ENCODE measurements at regions not wholly inside any gene's neighbourhood (a gene's known extent, or its start where the extent isn't known, plus 50 kb on each side); places are given as distances from the start of the nearest gene placed in this dataset.

DNA sequence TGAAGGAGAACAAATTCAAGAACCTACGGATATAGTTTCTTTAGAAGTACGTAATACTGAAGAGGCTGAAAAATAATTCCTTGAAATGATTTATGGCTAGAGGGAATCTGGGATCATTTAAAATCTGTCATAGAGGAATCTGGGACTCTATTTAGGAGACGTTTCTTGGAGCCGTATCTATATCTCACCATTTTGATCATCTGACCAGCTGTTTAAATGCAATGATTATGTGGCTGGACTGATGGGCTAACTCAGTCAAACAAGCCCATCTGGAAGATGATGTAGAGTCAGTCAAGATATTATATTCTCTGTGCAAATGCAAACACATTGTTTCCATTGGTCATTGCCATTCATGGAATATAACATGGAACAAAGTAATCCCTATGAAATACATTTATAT, 467.7 kb upstream of the ZFHX3 start:
- POLR2A ChIA-PET, result no interaction called here

DNA sequence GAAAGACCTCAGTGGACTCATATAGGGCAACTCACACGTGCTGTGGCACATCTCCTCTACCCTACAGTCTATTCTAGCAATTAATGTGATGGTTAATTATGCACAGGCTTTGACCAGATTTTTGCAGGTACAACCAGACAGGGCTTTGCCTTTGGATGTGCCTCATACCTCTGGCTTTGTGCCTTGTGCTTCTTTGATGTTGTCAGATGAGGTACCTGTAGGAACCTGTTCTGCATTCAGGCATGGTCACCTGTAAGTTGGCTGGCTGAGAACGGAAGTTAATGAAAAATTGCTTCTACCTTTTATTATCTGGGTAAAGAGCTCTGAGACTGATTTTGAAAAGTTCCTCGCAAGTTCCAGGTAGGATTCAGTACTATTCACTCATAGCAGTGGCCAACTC, 462.9 kb upstream of the ZFHX3 start:
- 100% methylated on average over 2 of the region's 3 CpGs for WGBS (ENCODE audit: insufficient coverage)
- H3K4me3 ChIP-seq (ENCODE audit: control insufficient read depth in 1 of 7, extremely low read depth in 1 of 7, insufficient read depth in 4 of 7, low read depth in 2 of 7, low read length in 6 of 7), result no peak overlapping the region
- DNase-seq, result no peak
- no peaks in the 10 kb centered on the region for H3K4me1 ChIP-seq (ENCODE audit: control extremely low read depth in 1 of 4, control insufficient read depth in 4 of 4, insufficient read depth in 4 of 4, low read length in 3 of 4)
- H3K9me3 ChIP-seq (ENCODE audit: control extremely low read depth in 1 of 5, control insufficient read depth in 4 of 5, insufficient read depth in 2 of 5, low read depth in 1 of 5, low read length in 4 of 5), result no peaks in the 10 kb centered on the region
- no peaks in the 10 kb centered on the region for H3K36me3 ChIP-seq (ENCODE audit: control insufficient read depth in 4 of 4, insufficient read depth in 4 of 4, low read length in 3 of 4)
- H3K27ac ChIP-seq (ENCODE audit: insufficient read depth in 1 of 2, low read depth in 1 of 2, low read length in 2 of 2, poor library complexity in 1 of 2, severe bottlenecking in 2 of 2), result no peak overlapping the region
- ChIA-PET POLR2A (no interaction called here), CTCF (no interaction called here)
- H3K27me3 ChIP-seq (replicated peaks in 2 of 5; ENCODE audit: control insufficient read depth in 4 of 5, insufficient read depth in 5 of 5, low read length in 4 of 5), result no peaks in the 10 kb centered on the region

More for the DNA sequence above, 467.7 kb upstream of the ZFHX3 start:
- Histone ChIP-seq H3K4me3 (ENCODE audit: control insufficient read depth in 1 of 7, extremely low read depth in 1 of 7, insufficient read depth in 4 of 7, low read depth in 2 of 7, low read length in 6 of 7) (no peak overlapping the region), H3K27me3 (replicated peaks in 2 of 5; ENCODE audit: control insufficient read depth in 4 of 5, insufficient read depth in 5 of 5, low read length in 4 of 5) (peaks cover 0 to 4% (median 2%) of the 10 kb centered on the region in 5 experiments), H3K9me3 (ENCODE audit: control extremely low read depth in 1 of 5, control insufficient read depth in 4 of 5, insufficient read depth in 2 of 5, low read depth in 1 of 5, low read length in 4 of 5) (no peaks in the 10 kb centered on the region), H3K4me1 (ENCODE audit: control extremely low read depth in 1 of 4, control insufficient read depth in 4 of 4, insufficient read depth in 4 of 4, low read length in 3 of 4) (no peaks in the 10 kb centered on the region), H3K36me3 (ENCODE audit: control insufficient read depth in 4 of 4, insufficient read depth in 4 of 4, low read length in 3 of 4) (no peaks in the 10 kb centered on the region), H3K27ac (ENCODE audit: insufficient read depth in 1 of 2, low read depth in 1 of 2, low read length in 2 of 2, poor library complexity in 1 of 2, severe bottlenecking in 2 of 2) (no peak overlapping the region)
- CTCF ChIA-PET, result no interaction called here
- DNase-seq, result no peak
- WGBS (ENCODE audit: insufficient coverage), result 100% methylated on average over 2 of the region's 4 CpGs

DNA sequence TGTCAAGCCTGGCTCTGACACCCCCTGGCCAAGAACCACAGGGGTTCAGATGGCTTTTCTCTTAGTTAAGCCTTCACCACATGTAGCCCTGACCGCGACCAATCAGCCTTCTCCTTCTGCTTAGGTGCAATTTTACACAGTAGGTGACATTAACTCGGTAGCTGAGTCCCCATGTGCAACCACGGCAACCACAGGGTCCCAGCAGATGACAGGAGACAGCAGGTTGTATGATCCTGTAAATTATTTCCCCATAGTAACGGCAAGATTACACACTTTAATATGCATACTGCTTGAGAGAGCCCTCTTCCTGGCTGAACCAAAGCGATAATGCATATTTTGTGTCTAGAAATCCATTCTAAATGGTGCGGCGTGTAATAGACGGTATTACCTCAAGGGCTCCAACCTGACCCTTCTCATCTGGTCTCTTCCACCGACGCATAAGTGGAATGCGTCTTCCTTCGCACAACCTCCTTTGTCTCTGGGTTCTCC, 458.7 kb upstream of the ZFHX3 start:
- no peaks in the 10 kb centered on the region for H3K9me3 ChIP-seq (ENCODE audit: control extremely low read depth in 1 of 5, control insufficient read depth in 4 of 5, insufficient read depth in 2 of 5, low read depth in 1 of 5, low read length in 4 of 5)
- H3K4me3 ChIP-seq (ENCODE audit: control insufficient read depth in 1 of 7, extremely low read depth in 1 of 7, insufficient read depth in 4 of 7, low read depth in 2 of 7, low read length in 6 of 7), result no peak overlapping the region
- H3K4me1 ChIP-seq (ENCODE audit: control extremely low read depth in 1 of 4, control insufficient read depth in 4 of 4, insufficient read depth in 4 of 4, low read length in 3 of 4), result no peaks in the 10 kb centered on the region
- peaks cover 0 to 4% (median 2%) of the 10 kb centered on the region in 5 experiments for H3K27me3 ChIP-seq (replicated peaks in 2 of 5; ENCODE audit: control insufficient read depth in 4 of 5, insufficient read depth in 5 of 5, low read length in 4 of 5)
- ChIA-PET CTCF (no interaction called here), POLR2A (no interaction called here)
- no peaks in the 10 kb centered on the region for H3K36me3 ChIP-seq (ENCODE audit: control insufficient read depth in 4 of 4, insufficient read depth in 4 of 4, low read length in 3 of 4)
- DNase-seq, result no peak
- 95% methylated on average over 13 of the region's 13 CpGs for WGBS (ENCODE audit: insufficient coverage)
- no peak overlapping the region for H3K27ac ChIP-seq (ENCODE audit: insufficient read depth in 1 of 2, low read depth in 1 of 2, low read length in 2 of 2, poor library complexity in 1 of 2, severe bottlenecking in 2 of 2)

DNA sequence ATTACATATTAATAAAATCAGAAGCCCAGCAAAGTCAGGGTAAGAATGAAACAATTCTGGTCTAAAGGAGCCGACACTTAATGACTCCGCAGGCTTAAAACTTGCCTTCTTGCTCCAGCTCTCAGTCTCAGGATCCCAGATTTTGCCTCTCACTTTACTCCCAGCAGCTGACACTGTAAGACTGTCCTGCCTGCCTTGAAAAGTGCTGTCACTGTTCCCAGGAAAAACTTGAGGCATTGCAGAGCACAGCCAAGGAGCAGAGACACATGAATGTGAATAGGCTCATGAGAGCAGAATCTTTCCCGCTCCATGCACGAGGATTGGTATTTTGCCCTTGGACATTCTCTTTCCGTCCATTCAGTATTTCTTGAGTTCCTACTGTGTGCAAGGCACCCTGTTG, 457.6 kb upstream of the ZFHX3 start:
- POLR2A ChIA-PET, result no interaction called here
- Histone ChIP-seq H3K9me3 (ENCODE audit: control extremely low read depth in 1 of 5, control insufficient read depth in 4 of 5, insufficient read depth in 2 of 5, low read depth in 1 of 5, low read length in 4 of 5) (no peaks in the 10 kb centered on the region), H3K36me3 (ENCODE audit: control insufficient read depth in 4 of 4, insufficient read depth in 4 of 4, low read length in 3 of 4) (no peaks in the 10 kb centered on the region), H3K4me3 (ENCODE audit: control insufficient read depth in 1 of 7, extremely low read depth in 1 of 7, insufficient read depth in 4 of 7, low read depth in 2 of 7, low read length in 6 of 7) (no peak overlapping the region), H3K27ac (ENCODE audit: insufficient read depth in 1 of 2, low read depth in 1 of 2, low read length in 2 of 2, poor library complexity in 1 of 2, severe bottlenecking in 2 of 2) (no peak overlapping the region), H3K27me3 (replicated peaks in 2 of 5; ENCODE audit: control insufficient read depth in 4 of 5, insufficient read depth in 5 of 5, low read length in 4 of 5) (peaks cover 0 to 4% (median 2%) of the 10 kb centered on the region in 5 experiments), H3K4me1 (ENCODE audit: control extremely low read depth in 1 of 4, control insufficient read depth in 4 of 4, insufficient read depth in 4 of 4, low read length in 3 of 4) (no peaks in the 10 kb centered on the region)
- 95% methylated on average over 2 of the region's 5 CpGs for WGBS (ENCODE audit: insufficient coverage)
- DNase-seq, result no peak
- CTCF ChIA-PET, result no interaction called here

DNA sequence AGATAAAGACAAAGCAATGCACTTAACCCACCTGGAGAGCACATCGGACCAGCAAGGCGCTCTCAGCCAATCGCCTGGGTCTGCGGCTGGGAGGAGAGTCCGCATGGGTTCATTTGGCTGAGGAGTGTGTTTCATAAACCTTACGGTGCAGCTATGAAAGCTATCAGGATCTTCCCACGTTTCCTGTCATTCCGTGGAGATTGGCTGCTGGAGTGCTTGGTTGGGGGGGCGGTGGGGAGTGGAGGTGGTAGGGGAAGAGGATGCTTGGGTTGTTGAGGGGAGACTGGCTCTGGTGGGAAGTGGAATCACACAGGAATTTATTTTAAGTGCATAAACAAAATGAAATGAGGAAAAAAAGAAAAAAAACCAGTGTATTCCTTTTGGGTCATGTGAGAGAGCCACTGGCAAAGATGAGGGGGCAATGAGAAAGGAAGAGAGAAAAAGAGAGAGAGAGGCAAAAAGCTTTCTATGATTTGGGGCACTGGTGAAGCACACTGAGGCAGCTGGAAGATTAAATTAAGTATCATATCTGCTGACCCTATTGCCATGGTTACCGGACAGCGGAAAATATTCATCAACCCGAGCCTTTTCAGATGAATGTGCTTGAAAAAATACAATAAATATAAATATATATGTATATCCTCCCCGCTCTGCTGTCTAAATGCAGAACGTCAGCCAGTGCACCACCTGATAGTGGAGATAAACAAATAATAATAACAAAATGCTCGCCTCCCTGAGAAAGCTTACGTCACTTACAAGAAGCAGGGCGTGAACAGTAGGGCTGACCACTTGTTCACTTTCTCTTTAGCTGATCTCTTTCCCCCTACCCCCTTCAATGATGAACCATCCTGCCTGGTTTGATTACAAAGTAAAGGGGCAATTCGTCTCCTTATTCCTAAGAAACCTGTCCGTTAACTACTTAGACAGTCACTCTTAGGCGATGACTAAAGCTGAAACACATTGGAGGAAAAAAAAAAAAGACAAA, 457.0 kb upstream of the ZFHX3 start:
- WGBS (ENCODE audit: insufficient coverage), result 73% methylated on average over 11 of the region's 20 CpGs
- Histone ChIP-seq H3K4me3 (ENCODE audit: control insufficient read depth in 1 of 7, extremely low read depth in 1 of 7, insufficient read depth in 4 of 7, low read depth in 2 of 7, low read length in 6 of 7) (no peak overlapping the region), H3K4me1 (ENCODE audit: control extremely low read depth in 1 of 4, control insufficient read depth in 4 of 4, insufficient read depth in 4 of 4, low read length in 3 of 4) (no peaks in the 10 kb centered on the region), H3K36me3 (ENCODE audit: control insufficient read depth in 4 of 4, insufficient read depth in 4 of 4, low read length in 3 of 4) (no peaks in the 10 kb centered on the region), H3K27ac (ENCODE audit: insufficient read depth in 1 of 2, low read depth in 1 of 2, low read length in 2 of 2, poor library complexity in 1 of 2, severe bottlenecking in 2 of 2) (no peak overlapping the region), H3K9me3 (ENCODE audit: control extremely low read depth in 1 of 5, control insufficient read depth in 4 of 5, insufficient read depth in 2 of 5, low read depth in 1 of 5, low read length in 4 of 5) (no peaks in the 10 kb centered on the region), H3K27me3 (replicated peaks in 2 of 5; ENCODE audit: control insufficient read depth in 4 of 5, insufficient read depth in 5 of 5, low read length in 4 of 5) (peaks cover 0 to 4% (median 2%) of the 10 kb centered on the region in 5 experiments)
- no peak for DNase-seq
- ChIA-PET POLR2A (no interaction called here), CTCF (no interaction called here)

DNA sequence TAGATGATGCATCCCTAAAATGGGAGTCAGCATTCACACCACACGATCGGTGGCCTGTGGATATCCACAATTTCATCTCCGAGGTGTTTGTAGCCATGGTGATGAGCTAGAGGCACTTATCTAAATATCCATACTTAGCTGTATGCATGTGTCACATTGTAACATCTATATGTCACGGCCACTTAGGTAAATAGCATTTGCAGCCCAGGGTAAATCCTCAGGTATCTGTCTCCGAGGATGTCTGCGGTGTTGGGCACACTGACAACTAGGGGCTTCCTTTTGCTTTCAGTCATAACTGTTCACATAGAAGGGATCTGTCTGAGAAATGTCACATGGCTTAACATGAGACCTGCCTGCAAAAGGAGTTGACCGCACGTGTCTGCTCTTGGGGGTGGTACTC, 455.2 kb upstream of the ZFHX3 start:
- ChIA-PET CTCF (interaction anchor here (1.0 to 1.7 kb wide), 3 partner anchors 10 to 32 kb away, joined by 3 to 4 read pairs (median 3); no protein-coding TSS in a partner anchor), POLR2A (no interaction called here)
- H3K4me1 ChIP-seq (ENCODE audit: control extremely low read depth in 1 of 4, control insufficient read depth in 4 of 4, insufficient read depth in 4 of 4, low read length in 3 of 4), result no peaks in the 10 kb centered on the region
- no peaks in the 10 kb centered on the region for H3K9me3 ChIP-seq (ENCODE audit: control extremely low read depth in 1 of 5, control insufficient read depth in 4 of 5, insufficient read depth in 2 of 5, low read depth in 1 of 5, low read length in 4 of 5)
- no peaks in the 10 kb centered on the region for H3K36me3 ChIP-seq (ENCODE audit: control insufficient read depth in 4 of 4, insufficient read depth in 4 of 4, low read length in 3 of 4)
- H3K27me3 ChIP-seq (replicated peaks in 2 of 5; ENCODE audit: control insufficient read depth in 4 of 5, insufficient read depth in 5 of 5, low read length in 4 of 5), result peaks cover 0 to 4% (median 2%) of the 10 kb centered on the region in 5 experiments
- H3K4me3 ChIP-seq (ENCODE audit: control insufficient read depth in 1 of 7, extremely low read depth in 1 of 7, insufficient read depth in 4 of 7, low read depth in 2 of 7, low read length in 6 of 7), result no peak overlapping the region
- H3K27ac ChIP-seq (ENCODE audit: insufficient read depth in 1 of 2, low read depth in 1 of 2, low read length in 2 of 2, poor library complexity in 1 of 2, severe bottlenecking in 2 of 2), result no peak overlapping the region
- no peak for DNase-seq
- WGBS (ENCODE audit: insufficient coverage), result 99% methylated on average over 8 of the region's 8 CpGs

DNA sequence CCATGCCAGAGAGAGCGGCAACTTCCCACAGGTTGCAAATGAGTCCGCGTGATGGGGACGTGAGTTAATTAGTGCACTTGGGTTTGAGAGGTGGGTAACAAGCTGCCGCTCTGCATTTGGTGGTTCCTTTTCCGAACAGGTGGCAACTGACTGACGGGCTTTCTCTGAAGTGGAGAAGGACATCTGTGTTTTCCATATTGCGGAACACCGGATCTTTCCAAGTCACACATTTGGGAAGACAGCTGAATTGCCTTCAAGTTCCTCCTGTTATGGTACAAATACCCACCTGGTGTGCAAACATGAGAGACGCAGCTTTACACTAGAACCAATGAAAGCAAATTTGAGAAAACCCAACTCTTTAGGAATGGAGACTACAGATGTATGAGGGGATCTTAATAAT, 451.3 kb upstream of the ZFHX3 start:
- H3K4me3 ChIP-seq (ENCODE audit: control insufficient read depth in 1 of 7, extremely low read depth in 1 of 7, insufficient read depth in 4 of 7, low read depth in 2 of 7, low read length in 6 of 7), result no peak overlapping the region
- ChIA-PET CTCF (no interaction called here), POLR2A (no interaction called here)
- H3K27me3 ChIP-seq (replicated peaks in 2 of 5; ENCODE audit: control insufficient read depth in 4 of 5, insufficient read depth in 5 of 5, low read length in 4 of 5), result peaks cover 0 to 4% (median 0%) of the 10 kb centered on the region in 5 experiments
- H3K27ac ChIP-seq (ENCODE audit: insufficient read depth in 1 of 2, low read depth in 1 of 2, low read length in 2 of 2, poor library complexity in 1 of 2, severe bottlenecking in 2 of 2), result no peak overlapping the region
- H3K36me3 ChIP-seq (ENCODE audit: control insufficient read depth in 4 of 4, insufficient read depth in 4 of 4, low read length in 3 of 4), result no peaks in the 10 kb centered on the region
- no peaks in the 10 kb centered on the region for H3K9me3 ChIP-seq (ENCODE audit: control extremely low read depth in 1 of 5, control insufficient read depth in 4 of 5, insufficient read depth in 2 of 5, low read depth in 1 of 5, low read length in 4 of 5)
- no peak for DNase-seq
- whole genome bisulfite sequencing (ENCODE audit: insufficient coverage), result 98% methylated on average over 9 of the region's 10 CpGs
- H3K4me1 ChIP-seq (ENCODE audit: control extremely low read depth in 1 of 4, control insufficient read depth in 4 of 4, insufficient read depth in 4 of 4, low read length in 3 of 4), result no peaks in the 10 kb centered on the region

Data from common myeloid progenitor, CD34-positive (primary cell).